GM12801 (cell line): ENCODE measurements at regions not wholly inside any gene's neighbourhood (a gene's known extent, or its start where the extent isn't known, plus 50 kb on each side); places are given as distances from the start of the nearest gene placed in this dataset.

Experiments used
- TF ChIP-seq, protein P1 (sequence below): IDR thresholded peaks from one replicate; pipeline ENCODE4 v1.5.1; 2011; ENCODE audit warnings: control low read depth; ENCODE audit not compliant: insufficient read length; ENCODE audit errors: extremely low read depth

DNA sequence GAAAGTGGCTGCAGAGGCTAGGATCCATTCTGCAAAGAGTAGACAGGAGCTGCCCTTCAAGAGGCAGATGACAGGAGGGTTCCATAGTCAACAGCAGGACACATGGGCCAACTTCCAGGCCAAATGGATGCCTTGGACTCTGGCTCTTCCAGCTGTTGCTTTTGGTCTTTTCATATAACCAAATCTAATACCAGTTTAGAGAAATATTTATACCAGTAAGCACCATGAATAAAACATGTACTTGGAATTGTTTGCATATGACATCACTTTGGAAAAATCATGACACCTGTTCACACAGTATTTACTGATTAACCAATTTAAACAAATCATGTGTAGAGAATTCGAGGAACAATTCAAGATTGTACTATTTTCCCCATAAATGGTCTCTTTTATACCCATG, 481.3 kb downstream of the DMRT2 start:
- TF ChIP-seq, protein P1, sequence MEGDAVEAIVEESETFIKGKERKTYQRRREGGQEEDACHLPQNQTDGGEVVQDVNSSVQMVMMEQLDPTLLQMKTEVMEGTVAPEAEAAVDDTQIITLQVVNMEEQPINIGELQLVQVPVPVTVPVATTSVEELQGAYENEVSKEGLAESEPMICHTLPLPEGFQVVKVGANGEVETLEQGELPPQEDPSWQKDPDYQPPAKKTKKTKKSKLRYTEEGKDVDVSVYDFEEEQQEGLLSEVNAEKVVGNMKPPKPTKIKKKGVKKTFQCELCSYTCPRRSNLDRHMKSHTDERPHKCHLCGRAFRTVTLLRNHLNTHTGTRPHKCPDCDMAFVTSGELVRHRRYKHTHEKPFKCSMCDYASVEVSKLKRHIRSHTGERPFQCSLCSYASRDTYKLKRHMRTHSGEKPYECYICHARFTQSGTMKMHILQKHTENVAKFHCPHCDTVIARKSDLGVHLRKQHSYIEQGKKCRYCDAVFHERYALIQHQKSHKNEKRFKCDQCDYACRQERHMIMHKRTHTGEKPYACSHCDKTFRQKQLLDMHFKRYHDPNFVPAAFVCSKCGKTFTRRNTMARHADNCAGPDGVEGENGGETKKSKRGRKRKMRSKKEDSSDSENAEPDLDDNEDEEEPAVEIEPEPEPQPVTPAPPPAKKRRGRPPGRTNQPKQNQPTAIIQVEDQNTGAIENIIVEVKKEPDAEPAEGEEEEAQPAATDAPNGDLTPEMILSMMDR: no peak

DNA sequence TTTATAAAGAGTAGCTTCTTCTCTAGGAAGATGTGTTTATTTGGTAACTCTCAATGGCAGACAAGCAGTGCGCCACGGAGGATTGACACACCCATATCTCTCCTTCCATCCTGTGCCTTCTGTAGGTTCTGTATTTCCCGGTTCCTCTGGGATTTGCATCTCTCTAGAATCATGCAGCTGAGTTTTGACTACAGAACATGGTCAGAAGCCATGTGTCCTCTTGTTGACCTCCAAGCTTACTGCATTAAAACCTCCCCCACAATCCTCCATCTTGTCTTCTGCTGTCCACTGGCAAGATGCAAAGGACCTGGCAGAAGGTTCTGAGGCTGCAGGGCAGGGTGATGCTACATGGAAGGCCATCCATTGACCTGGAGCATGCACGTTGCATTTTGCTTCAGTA, 482.0 kb downstream of the DMRT2 start:
- TF ChIP-seq, protein P1: no peak

DNA sequence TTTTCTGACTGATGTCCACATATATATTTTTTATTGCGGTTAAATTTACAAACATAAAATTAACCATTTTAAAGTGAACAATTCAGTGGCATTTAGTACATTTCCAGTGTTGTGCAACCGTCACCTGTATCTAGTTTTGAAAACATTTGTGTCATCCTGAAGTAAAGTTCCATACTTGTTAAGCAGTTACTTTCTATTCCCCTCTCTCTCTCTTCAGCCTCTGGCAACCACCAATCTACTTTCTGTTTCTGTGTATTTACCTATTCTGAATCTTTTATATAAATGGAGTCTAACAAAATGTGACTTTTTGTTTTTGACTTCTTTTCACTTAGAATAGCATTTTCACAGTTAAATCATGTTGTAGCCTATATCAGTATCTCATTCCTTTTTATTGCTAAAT, 480.1 kb upstream of the SMARCA2 start:
- TF ChIP-seq, protein P1: no peak

DNA sequence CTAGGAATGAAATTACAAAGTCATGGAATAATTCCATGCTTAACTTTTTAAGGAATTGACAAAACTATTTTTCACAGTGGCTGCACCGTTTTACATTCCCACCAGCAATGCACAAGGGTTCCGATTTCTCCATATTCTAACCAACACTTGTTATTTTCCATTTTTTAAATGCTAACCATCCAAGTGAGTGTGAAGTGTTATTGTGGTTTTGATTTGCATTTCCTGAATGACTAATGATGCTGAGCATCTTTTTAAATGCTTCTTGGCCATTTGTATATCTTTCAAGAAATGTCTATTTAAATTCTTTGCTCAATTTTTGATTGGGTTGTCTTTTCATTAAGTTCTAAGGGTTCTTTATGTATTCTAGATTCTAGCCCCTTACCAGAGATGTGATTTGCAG, 479.5 kb upstream of the SMARCA2 start:
- TF ChIP-seq, protein P1: no peak

DNA sequence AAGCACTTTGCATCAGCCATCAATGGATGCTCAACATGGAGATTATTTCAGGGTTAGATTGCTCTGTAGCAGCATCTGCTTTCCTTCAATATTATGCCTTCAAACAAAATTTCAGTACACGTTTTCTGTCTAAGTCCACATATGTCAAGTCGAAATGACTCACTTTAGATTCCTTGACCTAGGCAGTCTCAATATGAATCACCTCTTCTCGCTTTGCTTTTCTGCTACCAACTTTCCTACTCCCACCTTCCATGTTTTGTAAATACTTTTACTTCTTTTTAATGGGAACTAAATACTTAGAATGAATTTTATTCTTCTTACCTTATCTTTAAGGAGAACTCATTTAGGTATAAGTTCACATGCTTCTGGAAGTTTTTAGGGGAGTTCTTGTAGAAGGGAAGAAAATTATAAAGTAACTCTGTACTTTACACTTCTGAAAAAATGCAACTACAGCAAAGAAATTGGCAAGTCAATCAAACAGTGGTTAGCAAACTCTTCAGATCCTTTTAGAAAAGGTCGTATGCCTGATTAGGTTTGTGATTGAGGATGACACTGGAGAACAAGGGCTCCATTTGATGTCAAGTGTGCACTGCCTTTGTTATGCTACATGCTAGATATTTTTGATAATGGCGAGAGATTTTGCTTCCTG, 478.5 kb upstream of the SMARCA2 start:
- TF ChIP-seq, protein P1: no peak

DNA sequence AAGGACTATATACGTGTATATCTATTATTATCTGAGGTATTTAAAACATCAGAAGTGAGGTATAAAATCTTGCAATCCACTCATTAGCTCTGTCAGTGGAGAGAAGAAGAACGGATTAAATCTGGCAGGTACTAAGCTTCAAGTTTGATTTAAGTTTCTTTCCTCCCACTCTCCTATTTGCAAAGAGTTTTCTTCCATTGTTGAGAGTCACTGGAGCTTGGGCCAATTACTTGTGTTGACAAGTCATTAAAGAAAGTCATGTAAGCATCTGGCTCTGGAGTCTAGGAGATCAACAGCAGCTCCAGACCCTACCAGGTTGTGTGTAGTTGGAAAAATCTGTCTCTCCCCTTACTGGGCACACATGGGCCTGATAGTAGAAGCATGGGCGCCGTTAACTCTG, 476.8 kb upstream of the SMARCA2 start:
- TF ChIP-seq, protein P1: no peak

DNA sequence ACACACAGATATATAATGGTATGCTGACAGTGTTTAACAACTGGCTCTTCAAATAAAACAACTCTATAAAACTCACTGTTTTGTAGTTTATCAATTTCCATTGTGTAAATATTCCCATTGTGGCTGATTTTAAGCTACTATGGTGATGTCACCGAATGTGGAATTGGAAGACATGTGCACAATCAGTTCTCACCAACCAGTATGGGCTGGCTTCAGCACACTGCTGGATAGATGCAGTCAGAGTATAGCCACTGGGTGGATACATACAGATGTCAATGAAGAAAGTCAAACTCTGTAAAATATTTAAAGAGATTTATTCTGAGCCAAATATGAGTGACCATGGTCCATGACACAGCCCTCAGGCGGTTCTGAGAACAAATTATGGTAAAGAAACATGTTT, 475.9 kb upstream of the SMARCA2 start:
- TF ChIP-seq, protein P1: no peak
